HG03558 (cell line): ENCODE measurements at regions not wholly inside any gene's neighbourhood (a gene's known extent, or its start where the extent isn't known, plus 50 kb on each side); places are given as distances from the start of the nearest gene placed in this dataset.

Source experiments
- ATAC-seq: cut with Tn5 transposase; IDR thresholded peaks from one replicate; pipeline ENCODE4 v1.9.1; 2021; ENCODE audit warnings: moderate number of reproducible peaks; ENCODE audit not compliant: unreplicated experiment; ENCODE audit errors: extremely low read depth

- no peak for ATAC-seq
Measured at GRCh38 chr2:43111788-43112554, 114.4 kb downstream of the ZFP36L2 start.

DNA sequence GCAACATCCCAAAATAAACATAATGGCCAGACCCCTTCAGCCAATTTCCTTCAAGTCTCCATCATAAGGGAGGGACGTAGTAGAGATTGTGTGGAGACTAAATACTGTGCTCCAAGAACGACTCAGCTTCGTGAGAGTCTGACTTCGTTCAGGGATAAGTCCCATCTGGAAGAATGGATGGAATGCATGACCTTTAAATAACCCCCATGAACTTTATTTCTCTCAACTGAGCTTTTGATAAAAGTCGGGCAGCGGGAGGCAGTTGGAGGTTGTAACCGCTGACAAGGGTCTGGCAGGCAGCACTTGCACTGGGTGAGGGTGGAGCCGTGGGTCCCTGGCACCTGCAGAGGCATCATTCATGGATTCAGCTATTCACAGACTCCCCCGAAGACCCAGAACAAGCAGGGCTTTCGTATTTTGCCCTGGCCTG lies 115.9 kb downstream of the ZFP36L2 start:
- no peak for ATAC-seq

DNA sequence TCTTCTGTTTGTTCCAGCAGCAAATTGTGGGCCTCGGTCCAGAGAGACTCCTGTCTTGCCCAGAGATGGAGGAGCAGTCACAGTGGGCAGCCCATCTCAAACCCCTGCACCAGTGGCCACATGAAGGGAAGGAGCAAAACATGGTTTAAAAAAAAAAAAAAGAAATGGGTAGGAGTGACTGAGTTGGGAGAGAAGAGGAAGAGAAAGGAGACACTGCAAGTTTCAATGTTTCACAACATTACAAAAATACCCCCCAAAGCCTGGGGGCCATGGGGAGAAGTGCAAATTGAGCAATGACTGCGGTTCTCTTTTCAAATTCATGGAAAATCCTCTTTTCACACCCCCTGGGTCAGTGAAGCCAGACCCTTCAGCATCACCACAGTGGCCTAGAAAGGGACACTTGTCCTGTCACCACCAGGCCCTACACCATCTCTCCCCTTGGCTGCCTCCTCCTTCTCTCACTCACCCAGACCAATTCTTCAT lies 117.1 kb downstream of the ZFP36L2 start:
- no peak for ATAC-seq

- ATAC-seq = no peak
Measured at GRCh38 chr2:43107679-43108078, 118.7 kb downstream of the ZFP36L2 start.

GRCh38 chr2:43106559-43107527 lies 119.6 kb downstream of the ZFP36L2 start:
- no peak for ATAC-seq

- ATAC-seq = no peak
Measured at GRCh38 chr2:43105586-43106558, 120.5 kb downstream of the ZFP36L2 start.

- ATAC-seq = no peak
Measured at GRCh38 chr2:43104763-43105162, 121.6 kb downstream of the ZFP36L2 start.

GRCh38 chr2:43104106-43104505 lies 122.3 kb downstream of the ZFP36L2 start:
- ATAC-seq = no peak

DNA sequence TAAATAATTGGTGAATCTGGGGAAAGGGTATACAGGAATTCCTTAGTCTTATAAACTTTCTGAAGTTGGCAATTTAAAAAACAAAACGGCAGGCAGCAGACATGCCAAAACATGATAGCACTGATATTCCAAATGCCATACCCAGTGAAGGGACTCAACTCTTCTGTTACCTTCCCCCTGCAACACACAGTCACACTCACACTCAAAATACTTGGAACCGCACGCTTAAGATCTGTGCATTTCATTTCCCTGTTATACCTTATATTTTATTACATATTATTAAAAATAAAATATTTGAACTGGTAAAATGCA lies 123.4 kb downstream of the ZFP36L2 start:
- ATAC-seq = no peak

DNA sequence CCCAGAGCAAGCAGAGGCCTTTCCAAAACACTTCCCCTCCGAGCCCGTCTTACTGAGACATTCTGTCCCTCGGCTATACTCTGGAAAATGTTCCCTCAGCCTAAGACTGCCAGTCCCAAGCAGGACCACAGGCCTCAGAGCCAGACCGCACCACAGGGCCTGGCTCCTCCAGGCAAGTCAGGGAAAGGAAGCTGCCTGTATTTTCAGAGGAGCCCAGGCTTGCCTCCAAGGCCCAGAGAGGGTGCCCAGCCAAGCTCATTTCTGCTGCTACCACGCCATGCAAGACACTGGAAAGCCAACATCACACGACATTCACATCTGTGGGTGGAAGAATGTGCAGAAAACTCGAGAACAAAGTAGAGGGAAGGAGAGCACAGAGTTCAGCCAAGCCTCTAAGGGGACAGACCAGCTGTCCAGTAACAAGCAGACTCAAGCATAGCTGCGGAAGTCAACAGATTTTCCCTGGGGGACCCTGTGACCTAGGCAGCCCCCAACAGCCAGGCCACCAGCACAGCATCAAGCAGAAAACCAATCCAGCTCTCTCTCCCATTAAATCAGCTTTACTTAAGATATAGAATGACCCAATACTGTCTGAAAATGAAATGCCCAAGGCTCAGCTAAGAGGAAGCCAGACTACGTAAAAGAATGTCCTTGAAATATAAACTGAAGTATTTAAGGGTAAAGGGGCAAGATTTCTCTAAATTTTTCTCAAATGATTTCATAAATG lies 123.9 kb downstream of the ZFP36L2 start:
- no peak for ATAC-seq

GRCh38 chr2:43101751-43102150 lies 124.7 kb downstream of the ZFP36L2 start:
- ATAC-seq = no peak

DNA sequence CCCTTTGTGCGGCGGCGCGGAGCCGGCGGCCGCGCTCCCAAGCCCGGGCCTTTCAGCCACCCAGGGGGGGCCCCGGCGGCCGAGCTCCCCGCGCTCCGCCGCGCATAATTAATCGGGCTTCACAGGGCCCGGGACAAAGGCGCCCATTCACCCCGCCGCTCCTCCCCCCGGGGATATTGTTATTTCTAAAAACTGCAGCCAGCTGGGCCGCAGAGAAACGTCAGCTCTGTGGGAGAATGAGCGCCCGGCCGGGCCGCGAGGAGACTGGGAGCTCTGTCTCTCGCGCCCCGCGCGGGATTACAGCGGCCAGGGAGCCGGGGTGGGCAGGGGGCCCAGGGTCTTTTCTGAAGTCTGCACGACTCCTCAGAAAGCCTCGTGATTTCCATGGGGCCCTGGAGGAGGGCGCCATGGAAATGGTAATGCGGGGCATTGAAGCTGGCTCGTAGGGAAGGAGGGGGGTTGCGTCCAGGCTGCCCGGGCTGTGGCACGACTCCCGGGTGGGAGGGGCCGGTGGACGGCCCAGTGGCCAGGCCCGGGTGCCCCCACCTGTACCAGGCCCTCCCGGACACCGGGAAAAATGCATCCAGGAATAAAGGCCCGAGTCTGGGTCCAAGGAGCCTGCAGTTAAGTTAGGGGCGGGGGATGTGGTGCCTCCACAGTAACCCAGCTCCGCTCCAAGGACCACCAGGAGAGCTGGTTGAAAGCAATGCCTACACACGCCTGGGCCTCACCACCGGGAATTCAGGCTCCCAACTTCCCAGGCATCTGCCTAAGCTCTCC lies 125.3 kb downstream of the ZFP36L2 start:
- ATAC-seq = no peak

GRCh38 chr2:43100362-43100882 lies 126.0 kb downstream of the ZFP36L2 start:
- no peak for ATAC-seq

DNA sequence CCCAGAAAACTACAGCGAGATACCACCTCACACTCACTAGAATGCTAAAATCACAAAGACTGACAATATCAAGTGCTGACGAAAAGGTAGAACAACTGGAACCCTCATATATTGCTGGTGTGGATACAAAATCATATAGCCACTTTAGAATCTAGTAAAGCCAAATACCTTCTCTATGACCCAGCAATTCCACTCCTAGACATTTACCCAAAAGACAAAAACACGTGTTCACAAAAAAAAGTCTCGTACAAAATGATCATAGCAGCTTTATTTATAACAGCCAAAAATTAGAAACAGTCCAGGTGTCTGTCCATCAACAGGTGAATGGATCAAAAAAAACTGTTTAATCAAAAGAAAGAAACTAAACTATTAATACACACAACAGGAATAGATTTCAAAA lies 126.6 kb downstream of the ZFP36L2 start:
- no peak for ATAC-seq

DNA sequence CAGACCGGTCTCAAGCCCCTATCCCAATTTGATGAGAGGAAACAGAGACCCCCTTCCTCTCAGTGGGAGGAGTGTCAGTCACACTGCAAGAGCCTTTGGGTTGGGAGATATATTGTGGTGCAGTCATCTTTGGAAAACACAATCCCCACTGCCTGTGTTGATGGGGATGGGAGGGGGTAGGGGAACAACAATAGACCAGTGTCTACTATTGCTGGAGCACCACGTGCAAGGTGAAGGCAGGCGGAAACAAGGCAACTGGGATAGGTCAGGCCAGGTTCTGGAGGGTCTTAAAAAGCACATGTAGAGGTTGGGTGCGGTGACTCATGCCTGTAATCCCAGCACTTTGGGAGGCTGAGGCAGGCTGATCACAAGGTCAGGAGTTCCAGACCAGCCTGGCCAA lies 127.9 kb downstream of the ZFP36L2 start:
- no peak for ATAC-seq

DNA sequence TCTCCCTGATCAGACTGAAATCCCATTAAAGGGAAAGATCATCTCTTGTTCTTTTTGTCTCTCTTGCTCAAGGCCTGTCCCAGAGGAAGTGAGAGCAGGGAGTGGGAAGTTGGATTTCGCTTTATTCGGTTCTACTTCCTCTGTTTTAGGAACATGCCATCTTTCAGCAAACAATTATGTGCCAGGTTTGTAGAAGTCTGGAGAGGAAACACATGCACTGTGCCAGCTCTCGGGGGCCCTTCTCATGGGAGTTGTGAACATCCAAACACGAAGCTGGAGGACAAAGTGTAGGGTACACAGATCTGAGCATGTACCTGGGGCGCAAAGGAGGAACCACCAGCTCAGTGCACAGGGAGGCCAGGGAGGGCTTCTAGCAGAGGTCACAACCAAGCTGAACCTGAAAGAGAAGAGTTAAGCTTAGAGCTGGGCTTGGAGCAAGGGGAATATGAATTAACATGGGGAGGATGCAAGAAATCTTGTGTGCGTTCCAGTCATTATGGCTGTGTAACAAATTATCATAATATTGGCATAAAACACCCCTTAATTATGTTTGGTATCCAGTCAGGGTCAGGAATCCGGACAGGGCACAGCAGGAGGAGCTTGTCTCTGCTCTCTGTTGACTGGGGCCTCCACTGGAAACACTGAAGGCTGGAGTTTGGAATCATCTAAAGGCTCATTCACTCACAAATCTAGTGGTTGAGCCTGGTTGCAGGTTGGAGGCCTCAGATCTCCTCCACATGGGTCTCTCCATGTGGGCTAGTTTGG lies 128.6 kb downstream of the ZFP36L2 start:
- no peak for ATAC-seq

DNA sequence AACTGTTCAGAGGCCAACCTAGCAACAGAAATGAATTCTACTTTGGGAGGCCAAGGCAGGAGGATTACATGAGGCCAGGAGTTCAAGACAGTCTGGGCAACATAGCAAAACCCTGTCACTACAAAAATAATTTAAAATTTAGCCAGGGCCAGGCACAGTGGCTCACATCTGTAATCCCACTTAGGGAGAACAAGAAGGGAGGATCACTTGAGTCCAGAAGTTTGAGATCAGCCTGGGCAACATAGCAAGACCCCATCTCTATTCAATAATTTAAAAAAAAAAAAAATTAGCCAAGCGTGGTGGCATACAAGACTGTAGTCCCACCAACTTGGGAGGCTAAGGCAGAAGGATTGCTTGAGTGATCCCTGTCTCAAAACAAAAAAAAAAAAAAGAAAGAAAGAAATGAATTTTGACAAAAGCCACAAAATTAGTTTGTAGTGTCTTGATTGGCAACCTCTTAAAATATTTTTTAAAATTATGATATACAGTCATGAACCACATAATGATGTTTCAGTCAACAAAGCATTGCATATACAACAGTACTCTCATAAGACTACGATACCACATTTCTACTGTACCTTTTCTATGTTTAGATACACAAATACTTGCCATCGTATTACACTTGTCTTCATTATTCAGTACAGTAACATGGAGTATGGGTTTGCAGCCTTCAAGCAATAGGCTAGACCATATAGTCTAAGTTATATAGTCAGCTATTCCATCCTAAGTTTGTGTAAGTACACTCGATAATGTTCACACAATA lies 130.7 kb downstream of the ZFP36L2 start:
- ATAC-seq = no peak
